WTC11 (cell line): ENCODE measurements at regions not wholly inside any gene's neighbourhood (a gene's known extent, or its start where the extent isn't known, plus 50 kb on each side); places are given as distances from the start of the nearest gene placed in this dataset.

Experiments
- ATAC-seq: fragments of 200-7000 bp; cut with Tn5 transposase; 2 replicates; pipeline ENCODE4 v1.10.0; 2021; ENCODE audit warnings: mild to moderate bottlenecking, moderate library complexity
- CTCF ChIA-PET: fragments of 300-600 bp; sonication (Branson Sonifier 250); formaldehyde crosslinking; loops from one replicate; lab custom pipeline; 2021; ENCODE audit warnings: antibody characterized with exemption; lab: Charles Lee
- POLR2A ChIA-PET: fragments of 350-600 bp; sonication (Branson Sonifier 250); formaldehyde crosslinking; loops from one replicate; lab custom pipeline; 2021; ENCODE audit warnings: antibody characterized with exemption; lab: Charles Lee
- DNase-seq: peaks from one replicate; pipeline ENCODE4 v3.0.0; 2021; ENCODE audit warnings: low spot score
- H3K27ac Mint-ChIP-seq: 2 replicates; pipeline ENCODE4 v1.8.0; 2021; ENCODE audit warnings: mixed read lengths
- H3K27me3 Mint-ChIP-seq: 2 replicates; pipeline ENCODE4 v1.8.0; 2021; ENCODE audit warnings: low read depth, mild to moderate bottlenecking, moderate library complexity, mixed read lengths
- H3K36me3 Mint-ChIP-seq: 2 replicates; pipeline ENCODE4 v1.8.0; 2021; ENCODE audit warnings: mixed read lengths
- H3K4me1 Mint-ChIP-seq: 2 replicates; pipeline ENCODE4 v1.8.0; 2022; ENCODE audit warnings: mixed read lengths
- H3K4me3 Mint-ChIP-seq: 2 replicates; pipeline ENCODE4 v1.8.0; 2021; ENCODE audit warnings: mild to moderate bottlenecking, moderate library complexity, mixed read lengths
- H3K9me3 Mint-ChIP-seq: 2 replicates; pipeline ENCODE4 v1.8.0; 2021; ENCODE audit warnings: mixed read lengths
- ARID4B ChIP-seq: sonication (generic); formaldehyde crosslinking; IDR thresholded peaks from 2 replicates; pipeline ENCODE4 v1.8.0; 2023; ENCODE audit warnings: missing genetic modification reagents, mild to moderate bottlenecking, borderline replicate concordance
- ELF4 ChIP-seq: sonication (generic); formaldehyde crosslinking; IDR thresholded peaks from 2 replicates; pipeline ENCODE4 v1.8.1; 2022; ENCODE audit warnings: low read depth, mild to moderate bottlenecking, moderate library complexity, missing genetic modification reagents
- FOXP4 ChIP-seq: sonication (generic); formaldehyde crosslinking; IDR thresholded peaks from 2 replicates; pipeline ENCODE4 v1.8.0; 2022; ENCODE audit warnings: mild to moderate bottlenecking, missing genetic modification reagents
- GRHL2 ChIP-seq: fragments of 250-450 bp; sonication (Bioruptor Pico); IDR thresholded peaks from 2 replicates; pipeline ENCODE4 v1.8.0; 2022; ENCODE audit warnings: mild to moderate bottlenecking, moderate library complexity; ENCODE audit not compliant: insufficient replicate concordance, severe bottlenecking
- HMGXB4 ChIP-seq: sonication (generic); formaldehyde crosslinking; IDR thresholded peaks from 2 replicates; pipeline ENCODE4 v1.8.1; 2023; ENCODE audit warnings: mild to moderate bottlenecking, moderate library complexity, missing genetic modification reagents
- JUN ChIP-seq: sonication (generic); formaldehyde crosslinking; IDR thresholded peaks from 2 replicates; pipeline ENCODE4 v1.8.0; 2023; ENCODE audit warnings: mild to moderate bottlenecking, missing genetic modification reagents
- PRDM15 ChIP-seq: sonication (generic); formaldehyde crosslinking; IDR thresholded peaks from 2 replicates; pipeline ENCODE4 v1.8.0; 2022; ENCODE audit warnings: missing genetic modification reagents
- RELA ChIP-seq: sonication (generic); formaldehyde crosslinking; IDR thresholded peaks from 2 replicates; pipeline ENCODE4 v1.8.1; 2022; ENCODE audit warnings: missing genetic modification reagents, mild to moderate bottlenecking, borderline replicate concordance
- ZMAT4 ChIP-seq: fragments of 250-450 bp; sonication (Bioruptor Pico); IDR thresholded peaks from 2 replicates; pipeline ENCODE4 v1.9.0; 2021; ENCODE audit warnings: mild to moderate bottlenecking
- ZNF317 ChIP-seq: sonication (generic); formaldehyde crosslinking; IDR thresholded peaks from 2 replicates; pipeline ENCODE4 v1.8.1; 2023; ENCODE audit warnings: low read depth, mild to moderate bottlenecking, moderate library complexity, missing genetic modification reagents, borderline replicate concordance
- ZNF416 ChIP-seq: fragments of 250-450 bp; sonication (Bioruptor Pico); IDR thresholded peaks from 2 replicates; pipeline ENCODE4 v1.9.0; 2021; ENCODE audit warnings: mild to moderate bottlenecking, inconsistent platforms
- ZNF423 ChIP-seq: fragments of 250-450 bp; sonication (Bioruptor Pico); IDR thresholded peaks from 2 replicates; pipeline ENCODE4 v2.1.2; 2022; ENCODE audit warnings: mild to moderate bottlenecking, moderate library complexity
- ZNF512 ChIP-seq: sonication (generic); formaldehyde crosslinking; IDR thresholded peaks from 2 replicates; pipeline ENCODE4 v1.8.1; 2022; ENCODE audit warnings: missing genetic modification reagents, borderline replicate concordance

GRCh38 chr21:25005388-25005787 lies 601.9 kb downstream of the MRPL39 start:
- CTCF ChIA-PET: no interaction called here
- H3K36me3 Mint-ChIP-seq: peaks cover 10% of the 10 kb centered on the region; the same call in 1 of the 2 replicates
- ATAC-seq (no peak), DNase-seq (no peak)
- no peaks in the 10 kb centered on the region for H3K4me1 Mint-ChIP-seq
- TF ChIP-seq ZNF317 (no peak), ZNF416 (CRISPR knock-in tag) (no peak), PRDM15 (no peak), ZNF423 (no peak), GRHL2 (CRISPR knock-in tag) (no peak), HMGXB4 (CRISPR knock-in tag) (no peak), ARID4B (CRISPR knock-in tag) (no peak), RELA (no peak), JUN (no peak), ZMAT4 (CRISPR knock-in tag) (no peak), FOXP4 (CRISPR knock-in tag) (no peak), ELF4 (CRISPR knock-in tag) (no peak), ZNF512 (CRISPR knock-in tag) (no peak)
- no peak overlapping the region for H3K4me3 Mint-ChIP-seq
- peaks cover 21% of the 10 kb centered on the region for H3K9me3 Mint-ChIP-seq
- H3K27ac Mint-ChIP-seq: no peak overlapping the region
- H3K27me3 Mint-ChIP-seq: no peaks in the 10 kb centered on the region; the same call in 1 of the 2 replicates
- POLR2A ChIA-PET: no interaction called here
